HG03175 (cell line): ENCODE measurements at regions not wholly inside any gene's neighbourhood (a gene's known extent, or its start where the extent isn't known, plus 50 kb on each side); places are given as distances from the start of the nearest gene placed in this dataset.

Experiments used
- ATAC-seq: cut with Tn5 transposase; IDR thresholded peaks from one replicate; pipeline ENCODE4 v1.9.1; 2021; ENCODE audit warnings: mild to moderate bottlenecking, moderate library complexity; ENCODE audit not compliant: unreplicated experiment

DNA sequence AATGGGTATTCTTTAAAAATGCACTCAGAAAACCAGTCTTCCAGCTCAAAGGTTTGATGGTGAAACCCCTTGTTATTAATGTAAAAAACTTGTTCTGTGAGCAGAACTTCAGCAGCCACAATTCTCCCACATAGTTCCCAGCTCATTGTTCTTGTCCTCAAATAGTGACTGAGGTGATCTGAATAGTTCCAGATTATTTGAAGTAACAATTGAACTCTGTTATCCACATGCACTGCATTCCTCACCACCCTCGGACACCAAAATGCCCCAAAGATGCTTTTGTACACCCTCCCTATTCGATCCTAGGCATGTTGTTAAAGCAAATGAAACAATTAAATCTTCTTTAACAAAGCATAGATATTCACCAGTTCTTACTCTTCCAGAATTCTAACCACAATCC lies 2186.8 kb upstream of the CELF4 start:
- no peak for ATAC-seq

DNA sequence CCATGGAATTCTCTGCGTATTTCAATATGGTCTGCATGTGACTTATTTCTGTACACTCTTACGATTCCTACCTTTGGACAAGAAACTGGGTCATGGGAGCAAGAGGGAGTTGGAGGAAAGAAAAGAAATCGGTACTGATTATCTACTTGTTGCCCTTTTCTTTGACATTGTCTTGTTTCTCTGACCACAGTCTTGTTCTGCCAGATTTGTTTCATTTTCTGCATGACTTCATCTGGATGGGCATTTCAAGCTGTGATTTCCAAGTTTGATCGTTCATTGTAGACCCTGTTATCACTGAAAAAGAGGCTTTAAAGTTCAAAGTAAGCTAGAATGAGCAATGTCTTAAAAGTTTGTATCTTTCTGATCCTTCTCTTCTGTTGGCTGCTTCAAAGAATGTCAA lies 2186.3 kb upstream of the CELF4 start:
- no peak for ATAC-seq

DNA sequence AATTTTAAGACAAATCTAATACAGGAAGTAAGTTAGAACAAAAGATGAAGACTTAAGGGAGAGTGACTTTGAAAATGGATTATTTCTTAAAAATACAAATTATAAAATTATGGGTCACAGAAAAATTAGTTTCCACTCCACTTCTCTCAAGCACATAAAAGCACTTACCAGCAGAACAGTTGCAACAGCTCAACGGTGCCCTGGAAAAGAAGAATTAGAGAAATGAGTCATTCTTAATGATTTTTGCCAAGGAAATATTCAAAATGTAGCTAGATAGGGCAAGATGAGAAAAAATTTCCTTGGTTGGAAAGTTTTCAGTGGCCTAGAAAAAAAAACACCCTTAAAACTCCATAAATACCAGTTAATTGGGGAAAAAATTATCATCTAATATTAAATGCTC lies 2185.6 kb upstream of the CELF4 start:
- no peak for ATAC-seq

DNA sequence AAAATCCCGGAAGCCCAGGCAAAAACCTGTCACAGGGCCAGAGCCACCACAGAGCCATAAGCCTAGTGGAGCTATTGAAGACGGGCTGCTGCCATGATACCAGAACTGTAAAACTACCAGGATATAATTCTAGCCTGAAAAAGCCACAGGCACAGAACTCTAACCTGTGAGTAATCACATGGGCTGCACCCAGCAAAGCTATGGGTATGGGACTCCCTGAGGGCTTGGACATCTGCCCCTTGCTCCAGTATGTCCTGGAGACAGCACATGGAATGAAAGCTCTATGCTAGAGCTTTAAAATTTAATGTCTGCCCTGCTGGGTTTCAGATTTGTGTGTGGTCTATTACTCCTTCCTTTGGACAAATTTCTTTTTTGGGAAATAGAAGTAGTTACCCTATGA lies 2183.6 kb upstream of the CELF4 start:
- no peak for ATAC-seq

DNA sequence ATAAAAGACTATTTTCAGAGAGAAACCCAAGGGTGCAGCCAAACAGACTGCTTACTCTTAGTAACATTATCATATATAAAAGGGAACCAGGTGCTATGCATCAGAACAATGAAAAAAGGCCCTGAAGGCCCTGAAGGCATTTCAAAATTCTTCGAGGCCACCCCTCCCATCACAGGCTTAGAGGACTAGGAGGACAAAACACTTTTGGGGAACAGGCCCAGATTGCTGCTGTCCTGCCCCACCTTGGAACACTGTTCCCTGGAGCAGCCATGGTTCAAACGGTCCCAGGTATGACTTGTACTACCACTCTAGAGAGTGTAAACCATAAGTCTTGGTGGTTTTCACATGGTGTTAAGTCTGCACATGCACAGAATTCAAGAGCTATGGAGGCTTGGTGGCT lies 2183.1 kb upstream of the CELF4 start:
- no peak for ATAC-seq

DNA sequence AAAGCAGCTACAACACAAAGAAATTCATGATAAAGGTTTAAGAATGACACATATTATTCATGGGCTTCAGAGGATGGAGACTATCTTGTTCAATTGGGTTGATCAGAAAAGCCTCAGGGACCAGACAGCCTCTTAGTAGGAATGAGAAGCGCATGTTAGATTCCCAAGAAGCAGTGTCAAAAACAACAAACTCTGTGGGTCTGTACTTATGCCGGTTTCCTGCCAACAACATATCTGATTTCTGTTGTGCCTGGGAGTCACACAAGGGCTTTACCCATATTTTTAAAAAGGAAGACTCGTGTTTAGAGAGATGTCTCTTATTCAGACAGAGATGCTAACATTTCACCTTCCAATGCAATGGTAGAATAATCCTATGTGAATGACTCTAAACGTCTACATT lies 2180.6 kb upstream of the CELF4 start:
- ATAC-seq: no peak

DNA sequence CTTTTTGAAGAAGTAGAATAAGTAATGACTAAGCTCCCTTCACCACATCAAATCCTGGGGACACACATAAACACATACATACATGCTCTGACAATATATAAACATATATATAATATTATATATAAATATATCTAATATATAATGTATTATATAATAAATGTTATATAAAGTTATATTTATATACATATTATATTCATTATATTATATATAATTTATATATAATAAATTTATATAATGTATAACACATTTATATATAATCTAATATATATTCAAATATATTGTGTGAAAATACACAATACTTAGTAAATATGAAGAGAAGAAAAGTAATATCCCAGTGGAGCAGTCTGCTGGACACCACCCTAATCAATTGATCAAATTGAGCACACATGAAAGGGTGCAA lies 2177.9 kb upstream of the CELF4 start:
- ATAC-seq: no peak

DNA sequence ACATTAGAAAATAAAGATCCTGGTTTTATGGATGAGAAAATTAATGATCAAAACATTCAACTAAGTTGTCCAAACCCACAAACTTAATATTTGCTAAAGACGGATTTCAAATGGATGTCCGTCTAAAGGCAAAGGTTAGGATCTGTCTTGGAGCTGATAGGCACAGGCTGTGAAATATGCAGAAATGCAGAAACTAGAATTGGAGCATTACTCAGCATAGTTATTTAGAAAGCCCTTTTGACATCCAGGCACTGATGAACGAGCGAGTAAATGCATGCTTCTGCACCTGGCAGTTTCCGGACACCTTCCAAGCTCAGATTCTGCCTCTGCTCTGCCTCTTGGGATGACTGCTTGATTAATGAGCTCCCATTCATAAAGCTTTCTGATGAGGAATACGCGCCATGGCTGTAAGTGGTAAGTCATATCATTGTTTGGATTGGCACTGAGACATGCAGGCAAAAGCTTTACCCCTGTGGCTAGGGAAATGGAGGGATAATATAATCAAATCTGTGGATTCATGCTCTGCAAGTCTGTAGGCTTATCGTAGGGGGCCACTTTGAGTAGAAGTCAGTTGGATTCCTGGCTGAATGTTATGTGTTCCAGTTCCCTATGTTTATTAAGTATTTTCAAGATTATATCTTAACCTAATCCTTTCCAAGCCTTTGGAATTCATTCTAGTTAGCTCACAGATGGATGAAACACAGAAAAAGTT lies 2176.3 kb upstream of the CELF4 start:
- no peak for ATAC-seq

DNA sequence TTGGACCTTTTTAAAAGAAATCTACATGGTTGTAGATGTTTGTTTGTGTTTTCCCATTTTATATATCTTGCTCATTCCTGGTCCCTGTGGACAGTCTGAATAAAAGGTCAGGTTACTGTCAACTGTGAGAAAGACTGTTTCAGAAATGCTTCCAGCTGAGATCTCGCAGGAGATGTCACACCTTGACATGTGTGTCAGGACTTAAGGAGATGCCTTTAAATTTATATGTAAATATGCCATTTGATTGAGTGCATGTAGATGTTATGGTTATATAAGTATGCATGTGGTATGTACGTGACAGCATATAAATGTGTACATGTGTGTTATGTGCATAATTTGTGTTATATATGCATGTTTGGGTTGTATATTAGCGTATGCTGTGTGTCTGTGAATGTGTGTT lies 2172.3 kb upstream of the CELF4 start:
- ATAC-seq: no peak

DNA sequence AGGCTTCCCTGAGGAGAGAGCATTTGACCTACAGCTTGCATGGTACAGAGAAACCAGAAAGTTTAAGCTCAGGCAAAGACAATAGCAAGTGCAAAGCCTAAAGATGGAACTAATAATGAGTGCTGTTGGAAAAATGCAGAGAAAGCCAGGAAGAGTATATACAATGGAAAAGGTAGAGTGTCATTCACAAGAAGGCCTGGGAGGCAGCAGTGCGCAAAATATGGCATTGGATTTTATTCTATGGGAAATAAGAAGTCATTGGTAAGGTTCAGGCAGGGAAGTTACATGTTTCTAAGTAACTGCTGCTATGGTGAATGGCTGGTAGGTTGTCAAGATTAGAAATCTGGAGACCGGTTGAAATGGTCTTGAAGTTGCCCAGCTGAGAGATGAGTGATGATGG lies 2167.3 kb upstream of the CELF4 start:
- ATAC-seq: no peak

DNA sequence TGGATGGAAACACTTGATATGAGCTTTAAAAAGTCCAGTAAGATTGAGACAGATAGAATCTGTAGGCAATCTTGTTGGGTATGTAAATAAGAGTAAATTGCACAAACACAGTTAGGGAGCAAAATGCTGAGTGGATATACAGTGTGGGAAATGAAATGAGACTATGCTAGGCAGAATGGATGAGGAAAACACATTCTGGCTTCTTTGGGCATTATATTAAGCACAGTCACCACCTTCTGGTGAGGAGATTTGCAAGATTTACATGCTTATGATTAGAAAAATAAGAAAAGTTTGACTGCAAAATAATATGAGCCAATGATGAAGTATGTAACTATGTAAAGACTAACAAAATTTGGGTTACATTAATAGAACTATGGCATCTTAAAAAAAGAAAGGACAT lies 2165.0 kb upstream of the CELF4 start:
- no peak for ATAC-seq

DNA sequence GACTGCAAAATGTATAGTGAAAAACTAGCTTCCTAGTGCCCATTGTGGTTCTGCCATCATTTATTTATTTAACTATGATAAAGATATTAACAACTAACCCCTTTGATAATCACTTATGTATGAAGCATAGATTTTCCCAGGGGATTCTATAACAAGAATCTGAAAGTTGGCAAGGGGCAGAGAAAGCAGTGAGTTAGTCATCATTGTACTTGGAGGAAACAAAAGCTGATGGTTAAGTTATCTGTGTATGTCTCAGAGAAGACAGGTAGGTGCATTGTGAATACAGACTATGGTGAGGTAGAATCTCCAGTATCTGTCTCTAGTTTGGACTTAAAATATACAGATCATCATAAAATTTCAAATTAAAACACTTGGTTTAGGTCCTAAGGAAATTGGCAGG lies 2159.1 kb upstream of the CELF4 start:
- ATAC-seq: no peak

DNA sequence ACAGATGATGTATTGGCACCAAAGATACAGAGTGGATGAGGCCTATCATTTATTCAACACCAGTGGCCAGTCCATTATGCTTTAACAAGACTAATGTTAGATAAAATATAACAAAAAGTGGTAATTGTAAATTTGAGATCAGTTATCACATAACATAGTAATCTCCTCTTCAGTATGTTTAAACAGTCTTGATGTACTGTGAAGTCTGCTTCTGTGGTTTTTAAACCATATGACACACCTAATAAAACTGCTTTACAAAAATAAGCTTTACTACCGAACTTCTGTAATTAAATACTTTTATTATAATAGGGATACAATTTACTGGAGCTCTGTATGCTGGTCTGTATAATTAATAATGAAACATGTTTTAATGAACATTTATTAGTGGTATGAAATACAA lies 2156.1 kb upstream of the CELF4 start:
- ATAC-seq: no peak

DNA sequence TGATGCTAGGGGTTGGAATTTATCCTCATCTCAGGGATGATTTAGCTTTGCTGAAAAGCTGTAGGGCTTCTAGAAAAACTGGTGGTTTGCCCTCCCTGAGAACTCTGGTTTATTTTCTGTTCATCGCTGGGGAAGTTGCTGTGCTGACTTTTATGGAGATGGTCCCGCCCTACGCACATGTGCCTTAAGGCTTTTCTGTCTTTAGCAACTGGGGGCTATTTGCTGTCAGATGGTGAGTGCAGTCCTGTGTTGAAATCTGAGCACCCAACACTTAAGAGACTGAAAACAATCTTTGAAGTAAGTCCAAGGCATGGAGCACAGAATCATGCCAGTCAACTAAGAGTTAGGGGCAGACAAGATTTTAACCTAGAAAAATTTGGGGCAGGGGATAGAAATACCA lies 2148.4 kb upstream of the CELF4 start:
- no peak for ATAC-seq

DNA sequence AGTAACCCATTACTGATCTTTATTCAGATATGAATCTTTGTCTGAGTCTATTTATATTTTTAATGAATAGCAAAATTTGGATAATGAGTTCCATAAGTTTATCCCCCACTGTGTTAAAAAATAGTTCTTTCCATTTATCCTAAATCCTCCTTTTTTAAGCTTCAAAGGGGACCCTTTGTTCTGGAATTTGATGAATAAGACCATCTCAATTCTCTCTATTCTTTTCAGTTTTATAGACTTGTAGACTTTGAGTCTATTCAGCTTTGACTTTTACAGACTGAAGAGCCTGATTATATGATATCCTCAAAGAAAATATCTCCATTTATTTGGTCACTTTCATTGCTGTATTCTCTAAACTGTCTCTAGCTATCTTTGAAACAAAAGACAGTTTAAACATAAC lies 2146.1 kb upstream of the CELF4 start:
- no peak for ATAC-seq

DNA sequence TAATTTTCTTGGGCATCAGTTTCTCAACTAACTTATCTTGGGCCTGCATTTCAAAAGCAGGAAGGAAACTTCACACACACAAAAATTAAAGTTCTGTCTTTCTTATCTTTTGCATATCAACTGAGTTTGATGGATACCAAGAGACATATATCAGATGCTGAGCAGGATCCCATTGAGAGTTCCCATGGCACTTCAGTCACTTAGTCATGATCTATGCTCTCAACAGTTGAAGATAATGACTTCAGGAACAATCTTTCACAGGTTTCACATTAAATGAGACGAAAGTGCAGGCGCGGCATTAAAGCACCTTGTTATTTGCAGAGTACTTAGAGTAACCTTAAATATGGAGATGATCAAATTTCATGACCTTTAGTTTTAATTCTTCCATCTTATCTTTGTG lies 2139.8 kb upstream of the CELF4 start:
- no peak for ATAC-seq

DNA sequence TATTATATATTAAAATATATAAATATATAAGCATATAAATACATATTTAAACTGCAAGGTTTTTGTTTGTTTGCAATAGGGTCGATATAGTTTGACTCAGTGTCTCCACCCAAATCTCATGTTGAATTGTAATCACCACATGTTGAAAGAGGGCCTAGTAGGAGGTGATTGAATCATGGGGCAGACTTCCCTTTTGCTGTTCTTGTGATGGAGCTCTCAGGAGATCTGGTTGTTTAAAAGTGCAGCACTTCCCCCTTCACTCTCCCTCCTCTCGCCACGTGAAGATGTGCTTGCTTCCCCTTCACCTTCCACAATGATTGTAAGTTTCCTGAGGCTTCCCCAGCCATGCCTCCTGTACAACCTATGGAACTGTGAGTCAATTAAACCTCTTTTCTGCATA lies 2137.3 kb upstream of the CELF4 start:
- ATAC-seq: no peak

DNA sequence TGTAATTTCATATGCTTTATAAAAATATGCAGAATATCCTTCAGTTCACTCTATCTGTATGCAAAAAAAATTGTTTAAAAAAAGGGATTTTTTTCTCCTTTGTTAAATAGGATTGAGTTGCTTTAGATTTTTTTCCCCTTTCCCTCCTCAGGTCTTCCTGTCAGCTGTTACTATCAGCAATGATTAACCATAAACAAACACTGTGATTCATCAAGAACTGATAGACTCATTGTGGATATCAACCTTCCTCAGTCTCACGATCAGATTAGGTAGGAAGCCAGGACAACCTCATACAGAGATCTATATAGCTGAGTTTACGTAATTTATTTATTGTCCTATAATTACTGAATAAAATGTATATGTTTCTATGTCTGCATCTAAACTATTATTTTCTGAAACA lies 2136.2 kb upstream of the CELF4 start:
- ATAC-seq: no peak

DNA sequence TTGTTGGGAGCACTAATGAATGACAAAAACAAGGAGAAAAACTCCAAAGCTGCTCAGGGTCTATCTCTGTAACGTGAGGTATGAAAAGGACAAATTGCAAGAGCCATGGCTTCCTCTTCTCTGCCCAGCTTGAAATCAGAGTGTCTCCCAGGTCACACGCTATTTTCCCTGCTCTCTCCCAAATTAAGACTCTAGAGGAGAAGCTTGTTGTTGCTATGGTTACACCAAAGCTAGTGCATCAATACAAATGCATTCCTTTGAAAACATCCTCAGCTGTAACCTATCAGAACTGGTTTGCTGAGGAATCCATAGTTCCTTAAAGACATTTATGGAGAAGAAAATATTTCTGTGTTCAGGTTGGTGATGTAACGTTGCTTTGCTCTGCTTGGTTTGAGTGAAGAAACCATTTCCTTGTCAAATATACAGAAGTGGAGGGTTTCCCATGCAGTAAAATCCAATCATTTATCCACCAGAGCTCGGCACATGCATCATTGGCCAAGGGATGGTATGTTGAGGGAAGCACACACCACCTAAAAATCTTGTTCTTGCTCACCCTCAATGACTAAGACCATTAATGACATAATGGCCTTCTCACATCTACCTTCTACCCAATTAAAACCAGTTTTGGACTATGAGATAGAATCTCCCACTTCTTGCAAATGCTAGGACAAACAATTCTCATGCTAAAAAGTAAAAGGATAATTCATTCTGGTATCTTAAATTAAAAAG lies 2135.6 kb upstream of the CELF4 start:
- no peak for ATAC-seq

DNA sequence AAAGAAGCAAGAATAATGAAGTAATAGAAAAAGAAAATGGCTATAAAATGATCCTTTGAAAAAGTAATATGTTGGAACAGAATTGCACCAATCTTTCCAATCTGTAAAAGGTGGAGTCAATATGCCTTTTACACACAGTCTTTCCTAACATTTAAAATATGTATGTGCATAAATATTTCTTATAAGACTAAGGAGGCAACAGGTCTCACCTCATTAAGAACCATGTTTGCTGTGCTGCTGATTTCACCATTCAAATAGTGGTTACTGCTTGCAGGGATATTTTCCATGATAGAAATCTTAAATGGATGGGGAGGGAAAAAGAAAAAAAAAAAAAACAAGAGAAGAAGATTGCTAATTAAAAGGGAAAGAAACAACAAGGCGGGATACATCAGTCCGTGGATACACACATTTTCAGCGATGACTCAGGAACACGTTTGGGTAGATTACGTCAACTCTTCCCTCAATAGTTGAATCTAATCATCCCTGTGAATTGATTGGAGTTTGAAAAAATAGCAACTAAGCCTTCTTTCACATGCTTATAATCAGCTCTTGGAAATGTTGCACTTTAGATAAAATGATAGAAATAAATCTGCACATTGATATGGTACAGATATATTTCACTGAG lies 2133.9 kb upstream of the CELF4 start:
- ATAC-seq: no peak

DNA sequence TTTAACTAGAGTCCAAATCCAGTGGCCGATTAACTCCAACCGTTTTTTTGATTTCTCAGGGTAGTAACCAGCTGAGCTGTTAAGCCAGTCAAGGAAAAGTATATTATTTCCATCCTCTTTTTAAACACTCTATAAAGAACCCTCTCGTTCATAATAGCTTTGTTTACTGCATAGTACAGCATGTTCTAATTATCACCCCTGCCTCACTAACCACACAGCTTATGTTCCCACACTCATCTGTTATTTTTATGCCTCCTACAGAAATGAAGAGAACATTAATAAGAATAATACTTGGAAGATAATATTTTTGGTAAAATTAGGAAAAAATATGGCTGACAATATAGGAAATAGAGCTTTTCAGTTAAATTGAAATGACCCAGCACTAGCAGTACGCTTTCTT lies 2132.8 kb upstream of the CELF4 start:
- no peak for ATAC-seq

DNA sequence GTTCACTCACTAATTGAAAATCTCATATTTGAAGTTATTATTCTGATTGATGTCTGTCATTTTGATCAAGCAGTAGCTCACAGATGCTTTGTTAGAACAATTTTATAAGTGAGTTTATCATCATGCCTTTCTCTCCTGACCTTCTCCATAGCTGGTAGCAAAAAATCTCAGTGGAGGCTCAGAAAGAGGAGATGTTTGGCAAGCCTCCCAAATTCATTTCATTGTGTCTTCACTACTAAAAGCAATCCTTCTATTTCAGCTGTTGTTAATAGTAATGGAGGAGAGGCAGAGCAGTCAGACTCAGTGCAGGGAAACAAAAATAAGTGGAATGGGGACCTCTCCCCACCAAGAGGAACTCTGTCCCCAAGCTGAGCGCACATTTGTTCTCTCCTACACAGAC lies 2127.8 kb upstream of the CELF4 start:
- no peak for ATAC-seq
